Fibroblast of lung (primary cell): ENCODE measurements at regions not wholly inside any gene's neighbourhood (a gene's known extent, or its start where the extent isn't known, plus 50 kb on each side); places are given as distances from the start of the nearest gene placed in this dataset.

Experiments used
- EZH2 ChIP-seq: IDR thresholded peaks from 2 replicates; pipeline ENCODE4 v1.5.1; 2012; ENCODE audit warnings: low read length, control low read depth, mild to moderate bottlenecking; ENCODE audit errors: missing control alignments
- TF ChIP-seq, protein P1 (sequence below), 2 donors: IDR thresholded peaks in 1 of 2; conservative IDR thresholded peaks in 1 of 2; 1 replicate in 1 of 2; 2 replicates in 1 of 2; pipeline ENCODE4 v1.5.1; 2011 to 2012; ENCODE audit warnings: low read length in 2 of 2, control low read depth in 1 of 2, inconsistent platforms in 1 of 2, low read depth in 1 of 2, mild to moderate bottlenecking in 1 of 2

- no peak for TF ChIP-seq EZH2
- TF ChIP-seq, protein P1, sequence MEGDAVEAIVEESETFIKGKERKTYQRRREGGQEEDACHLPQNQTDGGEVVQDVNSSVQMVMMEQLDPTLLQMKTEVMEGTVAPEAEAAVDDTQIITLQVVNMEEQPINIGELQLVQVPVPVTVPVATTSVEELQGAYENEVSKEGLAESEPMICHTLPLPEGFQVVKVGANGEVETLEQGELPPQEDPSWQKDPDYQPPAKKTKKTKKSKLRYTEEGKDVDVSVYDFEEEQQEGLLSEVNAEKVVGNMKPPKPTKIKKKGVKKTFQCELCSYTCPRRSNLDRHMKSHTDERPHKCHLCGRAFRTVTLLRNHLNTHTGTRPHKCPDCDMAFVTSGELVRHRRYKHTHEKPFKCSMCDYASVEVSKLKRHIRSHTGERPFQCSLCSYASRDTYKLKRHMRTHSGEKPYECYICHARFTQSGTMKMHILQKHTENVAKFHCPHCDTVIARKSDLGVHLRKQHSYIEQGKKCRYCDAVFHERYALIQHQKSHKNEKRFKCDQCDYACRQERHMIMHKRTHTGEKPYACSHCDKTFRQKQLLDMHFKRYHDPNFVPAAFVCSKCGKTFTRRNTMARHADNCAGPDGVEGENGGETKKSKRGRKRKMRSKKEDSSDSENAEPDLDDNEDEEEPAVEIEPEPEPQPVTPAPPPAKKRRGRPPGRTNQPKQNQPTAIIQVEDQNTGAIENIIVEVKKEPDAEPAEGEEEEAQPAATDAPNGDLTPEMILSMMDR (conservative IDR thresholded peaks at IDR 0.05 in 1 of 2, IDR thresholded peaks at IDR 0.05 in 1 of 2; ENCODE audit: low read depth in 1 of 2, low read length in 2 of 2) = no peak
Observed at GRCh38 chr1:170230323-170230722, 84.6 kb downstream of the NTMT2 start.
